ENCODE measurements at regions not wholly inside any gene's neighbourhood (a gene's known extent, or its start where the extent isn't known, plus 50 kb on each side); places are given as distances from the start of the nearest gene placed in this dataset.

GRCh38 chr12:116442304-116442703 lies 116.9 kb upstream of the MAP1LC3B2 start:
- BruUV-seq (replicated peaks) = no TSS peak
- Histone ChIP-seq H4K20me1 (replicated peaks; ENCODE audit: control insufficient read depth, extremely low read depth, insufficient read depth, low read length) (no peaks in the 10 kb centered on the region), H3K27ac (ENCODE audit: insufficient read depth, low read depth, low read length) (no peak overlapping the region), H3K79me2 (ENCODE audit: control insufficient read depth, insufficient read depth, low read length) (no peaks in the 10 kb centered on the region), H3K27me3 (ENCODE audit: control insufficient read depth in 2 of 2, insufficient read depth in 2 of 2, low read length in 2 of 2) (no peaks in the 10 kb centered on the region), H3K4me2 (ENCODE audit: insufficient read depth, low read length) (no peak overlapping the region), H2AFZ (ENCODE audit: low read depth, low read length) (no peak overlapping the region), H3K4me3 (replicated peaks in 1 of 3; ENCODE audit: insufficient read depth in 1 of 3, low read depth in 1 of 3, low read length in 3 of 3) (no peak overlapping the region), H3K9me3 (replicated peaks; ENCODE audit: control insufficient read depth, insufficient read depth, low read length) (no peaks in the 10 kb centered on the region), H3K9me1 (replicated peaks; ENCODE audit: control insufficient read depth, extremely low read depth, insufficient read depth, low read length) (no peaks in the 10 kb centered on the region), H3K36me3 (ENCODE audit: control insufficient read depth in 2 of 2, extremely low read depth in 1 of 2, insufficient read depth in 2 of 2, low read length in 2 of 2) (no peaks in the 10 kb centered on the region), H3K9ac (replicated peaks; ENCODE audit: extremely low read depth, insufficient read depth, low read length) (no peak overlapping the region), H3K4me1 (ENCODE audit: control insufficient read depth, extremely low read depth, insufficient read depth, low read length) (no peaks in the 10 kb centered on the region)
- CTCF ChIA-PET = no interaction called here
- POLR2A ChIA-PET = no interaction called here
- FAIRE-seq (no peak), DNase-seq (ENCODE audit: low read depth, low spot score) (no peak)
- dilution Hi-C loops (cut with MboI; ENCODE audit: extremely low pct_ligation_motif_present, low sequenced_read_pairs) = no loop called here
- TF ChIP-seq EZH2 (IDR thresholded peaks at IDR 0.05; ENCODE audit: borderline replicate concordance, low read depth, low read length, severe bottlenecking) (no peak), GATA2 (IDR thresholded peaks at IDR 0.05; ENCODE audit: insufficient read depth, insufficient read length, low read depth, low read length) (no peak), FOS (IDR thresholded peaks at IDR 0.05; ENCODE audit: borderline replicate concordance, insufficient read depth, low read length) (no peak), POLR2A (IDR thresholded peaks at IDR 0.05; ENCODE audit: low read depth, low read length) (no peak), JUN (IDR thresholded peaks at IDR 0.05; ENCODE audit: borderline replicate concordance, insufficient read depth, insufficient read length, low read depth) (no peak), MAX (IDR thresholded peaks at IDR 0.05; ENCODE audit: insufficient read depth, insufficient read length) (no peak), MYC (IDR thresholded peaks at IDR 0.05; ENCODE audit: low read depth, low read length) (no peak), CTCF (IDR thresholded peaks at IDR 0.05; ENCODE audit: extremely low read depth in 1 of 2, insufficient read depth in 1 of 2, low read depth in 1 of 2, low read length in 2 of 2) (no peak)
- intact Hi-C loops (cut with micrococcal nuclease) = no loop called here
